Effector CD4-positive, alpha-beta T cell (primary cell): ENCODE measurements at regions not wholly inside any gene's neighbourhood (a gene's known extent, or its start where the extent isn't known, plus 50 kb on each side); places are given as distances from the start of the nearest gene placed in this dataset.

Experiments used
- DNase-seq: peaks from one replicate; pipeline ENCODE4 v3.0.0-alpha.2; 2020

DNA sequence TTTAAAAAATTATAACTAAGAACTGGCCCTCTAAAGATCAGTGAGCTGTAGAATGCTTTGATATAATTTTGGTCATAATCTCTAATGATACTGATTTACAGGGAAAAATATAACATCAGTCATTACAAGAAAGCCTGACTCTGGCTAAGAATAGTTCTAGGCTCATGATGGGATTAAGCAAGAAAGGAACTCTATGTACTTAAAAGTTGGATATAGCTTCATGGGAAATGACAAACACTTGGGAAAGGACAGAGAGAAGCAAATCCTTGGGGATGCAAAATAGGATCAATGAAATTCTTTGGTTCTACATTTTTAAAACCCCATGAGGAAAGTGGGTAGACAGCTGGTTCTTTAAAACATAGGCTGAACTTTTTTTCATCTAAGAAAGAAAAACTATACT lies 472.7 kb upstream of the NR2F2 start:
- DNase-seq = no peak

DNA sequence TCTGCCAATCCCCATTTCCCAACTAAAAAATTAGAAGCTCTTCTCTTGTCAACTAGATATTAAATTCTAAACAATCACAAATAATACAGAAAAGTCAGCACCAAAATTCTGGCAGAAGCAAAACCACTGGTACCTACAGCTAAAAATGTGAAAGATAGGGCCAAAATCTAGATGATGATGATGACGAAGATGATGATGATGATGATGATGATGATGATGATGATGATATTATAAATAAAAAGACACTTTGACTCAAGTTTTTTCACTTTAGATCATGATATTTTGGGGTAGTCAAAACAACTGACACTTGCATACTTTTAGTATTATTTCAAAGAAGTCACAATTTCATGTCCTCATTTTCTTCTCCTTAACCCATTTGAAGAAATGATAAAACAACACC lies 470.1 kb upstream of the NR2F2 start:
- DNase-seq = no peak

DNA sequence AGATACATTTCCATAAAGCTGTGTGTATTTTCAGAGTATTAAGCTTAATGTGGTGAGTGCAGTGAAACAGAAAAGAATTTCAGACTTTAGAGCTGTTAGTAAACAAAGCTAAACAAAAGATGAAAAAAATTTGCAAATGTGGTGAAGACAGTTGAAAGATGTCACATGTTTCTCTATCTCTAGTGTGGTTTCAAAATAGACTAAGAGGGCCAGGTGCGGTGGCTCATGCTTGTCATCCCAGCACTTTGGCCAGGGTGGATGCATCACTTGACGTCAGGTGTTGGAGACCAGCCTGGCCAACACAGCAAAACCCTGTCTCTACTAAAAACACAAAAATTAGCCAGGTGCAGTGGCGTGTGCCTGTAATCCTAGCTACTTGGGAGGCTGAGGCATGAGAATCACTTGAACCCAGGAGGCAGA lies 466.0 kb upstream of the NR2F2 start:
- DNase-seq = no peak

DNA sequence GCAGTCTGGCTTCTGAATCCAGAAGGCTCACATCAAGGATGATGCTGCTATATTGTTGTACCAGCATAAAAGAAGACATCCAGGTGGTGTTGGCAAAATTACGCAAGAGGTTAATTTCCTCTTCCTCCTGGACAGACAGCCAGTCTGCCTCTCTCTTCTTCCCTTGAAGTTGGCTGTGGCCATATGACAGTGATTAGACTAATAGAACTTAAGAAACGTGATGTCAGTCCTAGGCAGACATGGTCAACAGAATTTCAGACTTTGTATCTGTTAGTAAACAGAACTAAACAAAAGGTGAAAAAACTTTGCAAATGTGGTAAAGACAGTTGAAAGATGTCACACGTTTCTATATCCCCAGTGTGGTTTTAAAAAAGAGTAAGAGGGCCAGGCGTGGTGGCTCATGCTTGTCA lies 465.2 kb upstream of the NR2F2 start:
- no peak for DNase-seq

DNA sequence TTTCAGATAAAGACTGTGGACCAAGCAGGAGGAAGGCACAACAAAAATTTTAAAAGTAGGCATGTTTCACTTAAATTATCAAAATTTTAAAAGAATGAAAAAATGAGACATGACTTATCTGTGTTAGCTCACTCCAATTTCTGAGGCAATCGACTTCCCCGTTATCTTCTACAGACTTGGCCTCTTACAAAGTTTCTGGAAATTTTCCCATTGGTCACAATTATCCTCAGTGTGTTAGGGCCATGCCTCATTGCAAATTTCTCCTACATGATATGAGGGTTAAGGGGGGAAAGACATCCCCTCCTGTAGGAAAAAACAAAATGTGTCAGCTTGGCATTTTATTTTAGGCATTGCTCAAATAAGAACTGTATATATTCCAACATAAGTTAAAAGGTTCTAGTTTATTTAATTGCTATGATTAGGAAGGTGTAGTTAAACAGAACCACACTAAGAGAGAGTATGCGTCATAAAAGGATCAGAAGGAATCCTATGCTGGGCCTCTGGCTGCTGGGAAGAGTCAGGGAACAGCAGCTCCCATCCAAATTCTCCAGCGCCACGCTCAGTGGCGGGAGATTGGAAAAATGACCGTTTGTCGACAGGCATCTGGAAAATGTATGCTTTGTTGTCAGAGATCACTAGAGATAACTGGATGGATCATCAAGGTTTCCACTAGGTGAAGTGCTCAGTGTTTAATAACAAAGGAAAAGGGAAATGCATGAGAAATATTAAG lies 463.6 kb upstream of the NR2F2 start:
- no peak for DNase-seq

DNA sequence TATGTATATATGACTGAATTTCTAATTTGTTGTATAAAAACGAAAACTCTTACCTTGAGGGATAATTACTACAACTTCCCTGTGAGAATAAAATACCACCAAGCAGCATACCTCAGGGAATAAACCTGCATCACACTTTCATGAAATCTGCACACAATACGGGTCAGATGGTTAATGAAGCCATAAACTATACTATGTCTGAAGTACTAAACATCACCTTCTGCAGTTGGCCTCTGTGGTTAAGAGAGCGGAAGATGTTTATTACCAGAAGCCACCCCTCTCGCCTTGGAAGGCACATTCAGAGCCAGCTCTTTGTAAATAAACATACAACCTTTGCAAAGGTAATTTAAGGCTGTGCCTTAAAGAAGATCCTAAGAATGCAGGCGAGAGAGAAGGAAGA lies 462.1 kb upstream of the NR2F2 start:
- DNase-seq = no peak

DNA sequence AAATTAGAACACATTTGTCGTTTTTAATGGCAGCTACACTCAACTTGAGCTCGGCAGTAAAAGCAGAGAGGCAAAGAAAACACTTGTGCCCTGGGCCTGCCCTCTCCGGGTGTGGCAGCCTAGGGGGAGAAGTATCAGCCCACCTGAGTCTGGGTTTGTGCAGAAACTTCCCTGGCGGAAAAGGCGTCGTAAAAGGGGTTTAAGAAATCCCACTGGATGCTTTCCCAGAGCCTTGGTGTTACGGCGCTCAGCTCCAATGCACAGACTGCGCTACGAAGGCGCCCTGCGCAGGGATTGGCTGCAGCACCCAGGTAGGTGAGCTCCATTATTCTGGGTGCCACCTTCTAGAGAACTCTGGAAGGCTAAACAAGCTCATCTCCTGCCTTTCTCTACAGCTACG lies 461.5 kb upstream of the NR2F2 start:
- no peak for DNase-seq

DNA sequence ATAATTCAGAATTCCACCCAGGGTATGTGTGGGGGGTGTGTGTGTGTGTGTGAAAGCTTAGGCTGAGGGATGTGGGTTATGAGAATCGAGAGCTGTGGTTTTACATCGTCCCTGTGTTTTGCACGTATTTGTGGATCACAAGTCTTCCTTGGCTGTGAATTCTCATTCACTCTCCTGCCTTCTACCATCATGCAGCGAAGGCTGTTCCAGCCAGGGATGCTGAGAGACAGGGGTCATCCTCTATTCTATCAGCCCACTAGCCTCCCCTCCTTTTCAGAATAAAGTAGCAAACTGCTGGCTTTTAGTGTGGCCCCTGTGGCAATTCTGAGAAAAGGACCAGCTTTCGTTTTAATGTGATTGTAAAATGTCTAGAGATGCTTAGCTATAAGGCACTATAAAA lies 460.6 kb upstream of the NR2F2 start:
- no peak for DNase-seq

DNA sequence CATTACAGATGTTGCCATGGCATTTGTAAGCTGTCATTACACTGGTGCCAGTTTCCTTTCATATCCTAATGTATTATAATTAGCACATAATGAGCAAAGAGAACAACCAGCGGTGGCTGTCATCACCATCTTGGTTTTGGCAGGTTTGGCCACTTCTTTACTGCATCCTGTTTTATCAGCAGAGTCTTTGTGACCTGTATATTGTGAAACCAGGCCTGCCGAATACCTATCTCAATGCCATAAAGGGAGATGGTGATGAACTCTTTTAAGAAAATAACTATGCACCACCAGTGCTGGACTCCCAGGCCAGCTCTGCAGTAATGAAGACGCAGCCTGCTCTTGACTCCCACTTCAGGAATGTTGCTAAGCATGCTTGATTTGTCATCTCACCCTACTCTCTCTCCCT lies 458.1 kb upstream of the NR2F2 start:
- no peak for DNase-seq

DNA sequence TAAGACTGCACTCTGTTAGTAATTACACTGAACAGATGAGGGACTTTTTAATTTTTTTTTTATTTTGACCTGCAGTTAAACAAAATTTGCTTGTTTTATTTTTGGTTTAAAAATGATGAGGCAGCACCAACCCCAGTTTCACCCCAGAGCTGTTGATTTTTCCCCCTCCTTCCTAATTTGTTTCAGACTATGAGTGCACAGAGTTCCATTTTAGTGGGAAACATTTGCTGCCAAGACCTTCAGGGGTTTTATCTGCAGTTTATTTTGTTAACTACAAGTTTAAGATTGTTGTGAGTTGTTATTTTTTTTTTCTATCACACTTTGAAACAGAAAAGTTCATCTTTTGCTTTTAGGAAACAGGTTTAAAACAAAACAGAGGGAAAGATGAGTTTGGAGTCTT lies 455.9 kb upstream of the NR2F2 start:
- DNase-seq = no peak

DNA sequence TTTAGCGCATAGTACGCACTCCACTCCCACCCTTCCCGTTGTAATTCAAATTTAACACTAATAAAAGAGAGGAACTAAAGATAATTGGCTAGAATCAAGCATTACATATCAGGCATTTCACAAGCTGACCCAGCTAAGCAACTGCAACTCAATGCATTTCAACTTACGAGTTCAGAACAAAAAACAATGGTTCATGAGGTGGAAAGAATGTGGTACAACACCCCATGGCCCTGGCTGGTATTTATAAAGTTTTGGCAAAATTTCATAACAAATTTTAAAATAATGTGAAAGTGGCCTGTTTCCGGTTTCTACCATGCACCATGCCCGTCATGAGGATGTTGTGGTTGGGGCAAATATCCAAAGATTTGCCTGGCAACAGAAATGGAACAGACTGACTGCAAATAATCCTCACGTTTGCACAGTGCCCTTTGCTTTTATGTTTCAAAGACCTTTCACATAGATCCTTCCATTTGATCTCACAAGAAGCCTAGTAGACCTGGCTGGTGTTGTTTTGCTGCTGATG lies 455.3 kb upstream of the NR2F2 start:
- no peak for DNase-seq

DNA sequence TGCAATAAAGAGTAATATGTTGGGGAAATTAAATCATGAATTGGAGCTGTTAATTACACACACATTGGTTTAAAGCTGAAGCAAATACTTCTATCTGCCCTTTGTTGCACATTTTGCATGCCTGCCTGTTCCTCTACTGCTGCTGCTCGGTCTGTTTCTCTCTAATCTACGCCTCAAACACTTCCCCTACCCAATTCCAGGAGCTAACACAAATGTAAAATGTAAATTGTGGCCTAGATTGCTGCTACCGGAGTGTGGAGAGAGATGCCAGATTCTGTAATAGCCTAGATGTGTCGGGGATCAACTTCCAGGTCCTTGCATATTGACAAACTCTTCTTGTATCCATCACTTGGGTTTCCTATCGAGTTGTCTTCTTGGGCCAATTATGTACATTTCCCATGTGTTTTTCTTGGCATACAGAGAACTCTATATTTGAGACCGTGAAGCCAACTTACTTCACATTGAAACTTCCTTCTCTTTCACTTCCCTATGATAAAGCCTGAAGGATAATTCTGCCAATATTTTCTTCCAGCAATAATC lies 450.4 kb upstream of the NR2F2 start:
- DNase-seq = no peak

DNA sequence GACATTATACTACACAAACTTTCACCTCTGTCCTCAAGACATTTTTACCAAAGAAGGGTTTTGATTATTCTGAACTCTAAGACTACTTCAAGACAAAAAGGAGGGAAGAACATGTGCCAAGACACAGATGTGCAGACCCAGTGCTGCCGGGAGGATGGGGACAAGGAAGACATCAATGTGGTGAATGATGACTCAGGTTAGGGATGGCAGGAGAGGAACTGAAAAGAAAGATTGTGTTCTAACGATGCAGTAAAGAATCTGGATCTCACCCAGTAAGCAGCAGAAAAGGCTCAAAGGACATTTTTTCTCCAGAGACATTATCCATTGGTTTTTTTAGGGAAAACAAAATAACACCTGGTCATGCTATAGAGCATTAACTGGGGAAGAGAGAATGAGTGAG lies 449.9 kb upstream of the NR2F2 start:
- DNase-seq = no peak

DNA sequence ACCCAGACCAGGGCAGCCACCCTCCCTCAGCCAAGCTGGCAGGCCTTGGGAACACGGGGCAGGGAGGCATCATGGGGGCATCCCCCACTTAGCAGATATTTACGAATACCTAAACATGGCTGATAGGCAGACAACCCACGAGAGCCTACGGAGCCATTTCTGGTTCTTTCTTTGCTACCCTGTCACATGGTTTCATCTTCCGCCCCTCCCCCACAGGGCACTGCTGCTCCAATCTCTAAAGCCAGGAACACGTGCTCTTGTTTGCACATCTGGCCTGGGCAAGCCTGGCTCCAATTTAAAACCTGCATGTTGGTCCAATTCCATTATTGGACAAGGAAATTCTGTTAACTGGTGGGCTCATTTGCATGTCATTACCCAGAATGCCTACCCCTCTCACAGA lies 447.4 kb upstream of the NR2F2 start:
- no peak for DNase-seq

DNA sequence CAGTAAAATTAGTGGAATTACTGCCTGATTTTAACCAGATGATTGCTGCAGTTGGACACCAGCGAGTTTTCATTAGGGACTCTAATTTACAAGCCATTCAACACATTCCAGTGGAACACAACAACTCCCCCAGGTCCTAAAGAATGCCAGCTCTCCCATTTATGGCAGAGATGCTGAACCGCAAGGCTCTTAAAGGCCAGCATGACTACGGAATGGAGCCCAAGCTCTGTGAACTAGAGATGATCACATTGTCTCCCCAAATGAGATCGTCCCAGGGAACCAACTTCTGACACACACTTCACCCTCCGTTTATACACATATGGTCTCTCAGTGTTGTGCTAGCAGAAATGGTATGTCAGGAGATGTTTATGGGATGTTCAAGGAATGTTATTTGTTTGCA lies 446.2 kb upstream of the NR2F2 start:
- DNase-seq = no peak

DNA sequence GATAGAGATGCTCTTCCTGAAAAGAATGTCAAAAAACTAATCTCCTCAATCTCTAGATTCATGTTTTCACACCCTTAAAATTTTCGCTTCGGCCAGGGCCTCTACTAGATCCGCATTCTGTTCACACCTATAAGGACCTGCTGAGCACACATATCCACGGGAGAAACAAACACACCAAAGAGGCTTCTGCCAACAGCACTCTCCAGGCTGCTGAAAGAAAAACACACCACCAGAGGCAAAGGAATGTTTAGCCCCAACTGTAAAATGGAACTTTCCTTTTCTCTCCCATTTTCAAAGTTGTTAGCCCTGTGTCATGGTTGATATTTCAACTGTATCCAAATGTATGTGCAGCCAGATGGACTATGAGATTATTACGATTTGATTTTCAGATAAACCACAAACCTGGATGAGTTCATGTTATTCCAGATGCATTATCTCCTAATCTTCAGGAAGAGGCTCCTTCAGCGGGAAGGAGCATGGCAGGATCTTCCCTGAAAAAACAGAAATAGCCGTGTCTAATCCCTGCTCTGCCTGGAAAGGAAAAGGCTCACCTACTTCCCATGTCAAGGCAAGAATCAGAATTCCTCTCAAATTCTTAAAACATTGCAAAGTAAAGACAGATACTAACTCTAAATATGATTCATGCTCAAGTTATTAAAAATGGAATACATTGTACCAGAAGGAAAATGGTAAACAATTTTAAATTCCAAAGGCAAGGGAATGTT lies 442.7 kb upstream of the NR2F2 start:
- no peak for DNase-seq

DNA sequence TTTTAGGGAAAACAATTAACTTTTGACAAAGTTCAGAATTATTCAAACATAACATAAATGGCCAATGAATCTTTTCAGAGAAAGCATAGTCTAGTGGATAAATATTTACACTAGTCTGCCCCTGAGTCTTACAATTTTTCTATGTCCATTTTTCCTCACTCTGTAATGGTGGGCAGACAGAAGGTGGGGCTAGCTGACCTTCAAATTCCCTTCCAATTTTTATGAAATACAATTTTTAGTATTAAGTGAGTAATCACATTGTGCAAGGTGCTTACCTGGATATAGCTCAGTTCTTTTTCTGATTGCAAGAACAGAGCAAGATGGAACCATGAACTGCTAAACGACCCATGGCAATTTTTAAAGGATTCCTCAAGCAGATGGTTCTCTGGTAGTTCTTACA lies 441.7 kb upstream of the NR2F2 start:
- DNase-seq = no peak

DNA sequence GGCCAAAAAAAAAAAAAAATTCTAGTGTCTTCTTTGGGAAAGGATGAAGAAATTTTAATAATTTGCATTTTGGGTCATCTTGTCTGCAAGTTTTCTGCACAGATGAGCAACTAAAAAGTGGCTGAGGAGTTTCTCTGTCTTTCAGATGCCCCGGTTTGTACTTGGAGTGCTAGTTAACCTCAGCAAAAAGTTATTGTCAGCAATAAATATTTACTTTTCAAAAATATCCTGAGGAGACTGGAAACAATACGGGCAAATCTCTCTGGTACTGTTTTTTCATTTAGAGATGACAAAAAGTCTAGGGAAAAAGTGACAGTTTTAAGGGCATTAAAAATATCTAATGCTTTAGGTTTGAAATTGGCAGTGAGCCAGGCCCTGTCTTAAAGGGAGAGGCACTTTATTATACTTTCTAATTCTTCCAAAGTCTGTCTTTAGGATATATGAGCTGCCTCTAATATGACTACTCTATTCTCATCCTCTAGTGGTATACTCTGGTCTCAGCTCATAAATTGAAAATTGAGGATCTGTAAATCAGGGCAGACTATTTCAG lies 436.0 kb upstream of the NR2F2 start:
- no peak for DNase-seq

DNA sequence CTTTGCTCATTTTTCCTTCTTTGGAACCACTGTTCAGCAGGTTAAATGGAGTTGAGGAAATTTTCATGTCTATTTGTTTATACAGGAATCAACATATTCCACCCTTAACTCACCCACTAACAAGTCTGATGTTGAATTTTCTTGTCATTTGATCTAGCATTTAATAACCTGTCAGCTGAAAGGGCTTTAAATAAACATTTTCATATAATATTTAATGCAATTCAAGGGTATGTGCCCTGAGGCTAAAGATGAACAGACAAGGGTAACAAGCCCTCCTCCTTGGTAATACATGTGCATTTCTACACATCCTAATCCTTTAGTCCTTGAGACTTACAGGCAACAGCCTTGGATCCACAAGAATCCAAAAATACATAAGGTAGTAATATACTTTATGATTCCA lies 435.0 kb upstream of the NR2F2 start:
- no peak for DNase-seq

DNA sequence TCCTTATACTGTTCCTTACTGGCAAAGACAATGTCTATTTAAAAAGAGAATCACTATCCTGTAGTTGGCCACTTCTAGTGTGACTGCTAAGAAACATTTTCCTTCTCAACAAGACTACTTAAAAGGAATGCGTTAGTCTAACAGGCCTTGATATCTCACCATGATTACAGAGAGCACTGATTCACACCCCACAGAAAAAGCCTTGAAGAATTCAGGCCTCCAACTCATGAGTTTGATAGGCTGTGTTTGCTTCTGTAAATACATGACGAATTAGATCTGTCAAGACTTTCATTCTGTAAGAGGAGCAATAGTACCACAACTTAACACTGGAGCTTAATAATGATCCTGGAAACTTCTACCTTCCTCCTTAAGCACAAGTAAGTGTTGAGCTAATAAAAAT lies 432.8 kb upstream of the NR2F2 start:
- DNase-seq = no peak

DNA sequence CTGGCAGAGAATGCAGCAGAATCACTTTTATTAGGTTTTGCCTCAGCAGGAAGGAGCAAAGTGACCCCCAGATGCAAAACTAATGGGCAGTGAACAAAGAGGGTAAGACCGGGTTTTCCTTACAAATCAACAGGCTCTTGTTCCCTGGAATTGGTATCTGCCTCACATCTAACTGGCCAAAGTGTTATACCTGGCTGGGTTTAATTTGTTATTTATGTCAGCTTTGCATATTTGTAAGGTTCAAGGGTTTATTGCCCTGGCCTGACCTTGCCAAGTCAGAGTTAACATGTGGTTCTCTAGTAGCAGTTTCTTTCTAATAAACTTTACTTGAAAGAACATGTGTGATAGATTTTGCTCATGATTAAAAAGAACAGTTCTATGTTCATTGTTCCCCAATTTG lies 431.7 kb upstream of the NR2F2 start:
- no peak for DNase-seq

DNA sequence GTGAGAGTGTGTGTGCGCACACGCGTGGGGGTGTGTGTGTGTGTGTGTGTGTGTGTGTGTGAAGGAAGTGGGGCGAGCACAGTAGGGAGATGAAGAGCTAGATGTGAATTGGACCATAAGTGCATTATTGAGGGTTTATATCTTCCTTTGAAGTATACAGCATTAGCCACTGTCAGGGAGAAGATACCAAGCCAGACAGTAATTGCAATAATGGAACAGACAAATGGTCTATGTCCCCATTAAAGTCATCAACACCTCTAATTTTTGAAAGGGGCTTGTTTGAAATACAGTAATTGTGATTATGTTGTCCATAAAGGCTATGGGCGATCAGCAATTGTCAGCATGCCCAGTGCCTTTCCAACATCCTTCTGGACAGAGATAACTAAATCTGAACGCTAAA lies 429.2 kb upstream of the NR2F2 start:
- no peak for DNase-seq

DNA sequence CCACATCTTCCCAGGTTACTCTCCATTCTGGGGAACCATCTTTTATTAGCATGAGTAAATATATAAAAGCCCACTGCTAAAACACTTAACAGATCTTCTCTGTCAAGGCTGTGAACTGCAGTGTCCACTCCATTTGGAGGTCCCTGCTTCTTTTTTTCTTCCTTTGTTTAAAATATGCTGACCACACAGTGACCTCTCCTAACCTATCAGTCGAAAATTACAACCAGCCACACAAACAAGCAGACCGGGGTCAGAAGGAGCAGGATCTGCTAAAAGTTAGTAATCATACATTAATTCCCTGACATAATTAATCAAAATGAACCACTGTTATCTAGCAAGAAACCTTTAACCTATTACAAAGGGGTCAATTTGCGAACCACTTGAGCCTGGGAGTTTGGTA lies 427.9 kb upstream of the NR2F2 start:
- DNase-seq = no peak

DNA sequence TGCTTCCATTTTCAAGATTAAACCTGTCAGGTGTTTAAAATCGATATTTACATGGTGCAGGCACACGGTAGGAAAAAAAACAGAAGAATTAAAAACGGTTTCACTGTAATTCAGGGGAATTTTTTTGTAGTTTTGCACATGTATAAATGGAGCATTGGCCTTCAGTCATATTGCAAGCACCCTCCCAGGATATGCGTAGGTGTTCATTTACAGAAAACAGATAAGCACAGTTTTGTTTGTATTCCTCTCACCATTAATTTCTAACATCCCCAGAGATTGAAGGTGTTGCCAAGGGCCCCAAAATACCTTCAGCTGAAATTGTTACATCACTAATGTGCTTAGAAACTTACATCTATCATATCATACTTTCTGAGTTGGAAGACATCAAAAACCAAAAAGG lies 427.1 kb upstream of the NR2F2 start:
- no peak for DNase-seq
